GM21619 (cell line): ENCODE measurements at regions not wholly inside any gene's neighbourhood (a gene's known extent, or its start where the extent isn't known, plus 50 kb on each side); places are given as distances from the start of the nearest gene placed in this dataset.
"Not testable (repeated sequence)": the region's sequence is repeated elsewhere in the genome, so short reads cannot be mapped to it uniquely, and the experiment has no call there.

ENCODE experiments used
- ATAC-seq: cut with Tn5 transposase; IDR thresholded peaks from one replicate; pipeline ENCODE4 v1.9.1; 2021; ENCODE audit not compliant: unreplicated experiment

- no peak for ATAC-seq
Observed at GRCh38 chr11:121872356-121872755, 243.7 kb downstream of the BLID start.

- ATAC-seq, result no peak
Observed at GRCh38 chr11:121870206-121871045, 245.6 kb downstream of the BLID start.

- ATAC-seq, result no peak
Observed at GRCh38 chr11:121869478-121869877, 246.5 kb downstream of the BLID start.

- no peak for ATAC-seq
Observed at GRCh38 chr11:121866754-121867153, 249.3 kb downstream of the BLID start.

DNA sequence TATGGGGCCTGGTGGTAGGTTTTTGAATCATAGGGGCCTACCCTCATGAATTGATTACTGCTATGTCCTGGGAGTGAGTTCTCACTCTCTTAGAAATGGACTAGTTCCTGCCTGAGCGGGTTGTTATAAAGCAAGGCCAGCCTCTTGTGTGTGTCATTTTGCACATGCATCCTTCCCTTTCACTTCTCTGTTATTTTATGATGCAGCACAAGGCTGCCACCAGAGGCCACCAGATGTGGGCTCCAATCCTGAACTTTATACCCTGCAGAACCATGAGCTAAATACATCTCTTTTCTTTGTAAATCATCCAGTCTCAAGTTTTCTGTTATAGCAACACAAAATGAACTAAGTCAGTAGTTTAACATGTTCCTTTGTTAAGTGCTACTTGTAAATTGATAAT is 251.4 kb downstream of the BLID start:
- ATAC-seq, result no peak

GRCh38 chr11:121863126-121863525 is 252.9 kb downstream of the BLID start:
- ATAC-seq, result no peak

- ATAC-seq, result not testable (repeated sequence)
Observed at GRCh38 chr11:121855138-121855537, 260.9 kb downstream of the BLID start.

GRCh38 chr11:121844016-121844415 is 272.0 kb downstream of the BLID start:
- no peak for ATAC-seq

- no peak for ATAC-seq
Observed at GRCh38 chr11:121842192-121842585, 273.8 kb downstream of the BLID start.

- ATAC-seq, result no peak
Observed at GRCh38 chr11:121841487-121842191, 274.4 kb downstream of the BLID start.

DNA sequence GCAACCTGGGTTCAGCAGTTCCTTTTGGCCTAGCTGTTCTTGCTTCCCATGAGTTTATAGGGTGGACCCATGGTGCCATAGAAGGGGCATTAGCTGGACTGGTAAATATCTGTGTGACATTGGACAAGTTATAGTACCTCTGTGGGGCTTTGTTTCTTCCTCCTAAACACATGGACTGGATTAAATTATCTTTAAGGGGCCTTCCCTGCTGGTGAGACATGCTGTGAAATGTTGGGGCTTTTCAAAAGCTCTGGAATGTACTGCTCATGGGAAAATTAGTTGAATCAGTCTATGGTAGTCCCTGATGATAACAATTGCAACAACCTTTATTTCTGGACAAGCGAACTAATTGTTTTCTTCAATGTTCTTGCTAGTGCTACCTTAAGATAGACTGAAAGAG is 276.2 kb downstream of the BLID start:
- no peak for ATAC-seq

GRCh38 chr11:121838571-121838970 is 277.4 kb downstream of the BLID start:
- no peak for ATAC-seq

DNA sequence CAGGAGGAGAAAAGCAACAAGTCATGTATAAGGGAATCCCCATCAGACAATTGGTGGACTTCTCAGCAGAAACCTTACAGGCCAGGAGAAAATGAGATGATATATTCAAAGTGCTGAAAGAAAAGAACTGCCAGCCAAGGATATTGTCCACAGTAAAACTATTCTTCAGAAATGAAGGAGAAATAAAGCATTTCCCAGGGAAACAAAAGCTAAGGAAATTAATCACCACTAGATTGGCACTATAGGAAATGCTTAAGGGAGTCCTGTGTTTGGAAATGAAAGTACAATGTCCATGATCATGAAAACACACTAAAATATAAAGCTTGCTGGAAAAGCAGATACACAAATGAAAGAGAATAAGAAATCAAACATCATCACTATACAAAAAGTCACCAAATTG is 282.0 kb downstream of the BLID start:
- no peak for ATAC-seq

GRCh38 chr11:121829159-121829643 is 286.8 kb downstream of the BLID start:
- ATAC-seq, result no peak

- no peak for ATAC-seq
Observed at GRCh38 chr11:121814962-121815361, 301.1 kb downstream of the BLID start.

- ATAC-seq, result no peak
Observed at GRCh38 chr11:121814296-121814695, 301.7 kb downstream of the BLID start.

GRCh38 chr11:121810291-121810690 is 305.7 kb downstream of the BLID start:
- ATAC-seq, result no peak

DNA sequence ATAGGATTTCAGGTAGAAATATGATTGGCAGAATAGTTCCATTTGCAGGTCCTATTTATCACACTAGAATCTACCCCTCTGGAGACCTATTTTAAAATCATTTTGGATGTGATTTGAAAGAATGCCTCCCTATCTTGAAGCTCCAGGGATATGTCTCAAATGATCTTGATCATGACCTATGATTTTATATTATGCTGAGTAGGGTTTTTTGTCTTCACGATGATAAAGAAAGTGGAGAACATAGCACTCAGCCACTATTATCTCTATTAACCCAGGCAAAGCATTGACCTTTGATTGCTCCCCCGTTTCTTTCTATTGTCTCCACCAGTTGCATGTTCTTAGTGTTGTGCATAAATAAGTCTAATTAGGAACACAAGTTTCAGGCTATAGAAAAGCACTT is 307.9 kb downstream of the BLID start:
- ATAC-seq, result no peak

DNA sequence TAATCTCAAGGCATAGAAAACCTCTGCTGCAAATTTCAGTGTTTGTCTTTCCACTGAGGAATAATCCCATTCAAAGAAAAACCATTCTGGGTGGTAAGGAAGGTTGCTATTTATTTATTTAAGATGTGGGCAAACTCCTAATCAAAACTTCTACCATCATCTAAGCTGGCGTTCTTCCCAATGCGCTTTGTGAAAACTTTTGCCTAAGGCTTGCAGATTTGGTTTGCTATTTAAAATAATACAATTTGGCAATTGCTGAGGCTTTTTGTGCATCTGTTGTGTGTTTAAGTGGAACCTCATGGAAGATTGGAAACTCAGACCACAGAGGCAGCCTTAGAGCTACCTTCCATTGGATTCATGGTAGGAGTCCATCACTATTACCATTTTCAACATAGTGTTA is 309.0 kb downstream of the BLID start:
- ATAC-seq, result no peak

DNA sequence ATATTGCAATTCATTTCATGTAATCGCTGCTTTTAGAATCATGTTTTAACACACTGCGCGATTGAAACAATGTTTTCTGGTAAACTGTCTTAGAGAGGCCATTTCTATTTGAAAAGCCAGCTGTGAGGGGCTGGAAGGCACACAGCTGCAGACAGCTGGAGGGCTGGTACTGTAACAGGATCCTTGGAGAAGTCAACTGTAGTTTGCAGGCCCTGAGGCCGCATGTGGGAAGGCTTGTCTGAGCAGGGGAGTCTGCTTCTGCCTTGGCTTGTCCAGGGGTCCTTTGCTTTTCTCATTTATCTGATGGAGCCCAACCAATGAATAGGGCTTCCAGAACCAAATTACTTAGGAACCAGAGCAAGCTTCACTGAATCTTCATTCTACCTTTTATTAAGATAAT is 313.5 kb downstream of the BLID start:
- no peak for ATAC-seq

GRCh38 chr11:121801781-121802180 is 314.2 kb downstream of the BLID start:
- no peak for ATAC-seq

- ATAC-seq, result no peak
Observed at GRCh38 chr11:121801394-121801748, 314.6 kb downstream of the BLID start.
